HG03460 (cell line): ENCODE measurements at regions not wholly inside any gene's neighbourhood (a gene's known extent, or its start where the extent isn't known, plus 50 kb on each side); places are given as distances from the start of the nearest gene placed in this dataset.

Source experiments
- ATAC-seq: cut with Tn5 transposase; IDR thresholded peaks from one replicate; pipeline ENCODE4 v1.9.1; 2021; ENCODE audit not compliant: unreplicated experiment

DNA sequence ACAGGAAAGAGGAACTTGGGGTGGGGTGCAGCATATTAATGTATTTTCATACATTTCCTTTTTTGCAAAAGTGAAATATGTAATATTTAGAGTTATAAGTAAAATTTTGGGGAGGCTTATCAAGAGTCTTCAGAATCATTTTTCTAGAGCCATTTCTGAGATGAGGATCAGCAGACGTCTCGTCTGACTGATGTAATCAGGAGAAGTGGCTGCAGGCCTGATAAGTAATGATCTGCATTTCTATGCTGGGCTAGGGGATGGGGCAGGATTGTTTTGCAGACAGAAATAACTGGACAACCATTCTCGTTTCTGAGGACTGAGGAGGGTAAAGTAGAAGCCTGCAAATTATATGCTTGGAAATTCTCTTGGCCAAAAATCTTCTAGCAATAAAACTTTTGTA lies 89.2 kb upstream of the ARGLU1 start:
- no peak for ATAC-seq

DNA sequence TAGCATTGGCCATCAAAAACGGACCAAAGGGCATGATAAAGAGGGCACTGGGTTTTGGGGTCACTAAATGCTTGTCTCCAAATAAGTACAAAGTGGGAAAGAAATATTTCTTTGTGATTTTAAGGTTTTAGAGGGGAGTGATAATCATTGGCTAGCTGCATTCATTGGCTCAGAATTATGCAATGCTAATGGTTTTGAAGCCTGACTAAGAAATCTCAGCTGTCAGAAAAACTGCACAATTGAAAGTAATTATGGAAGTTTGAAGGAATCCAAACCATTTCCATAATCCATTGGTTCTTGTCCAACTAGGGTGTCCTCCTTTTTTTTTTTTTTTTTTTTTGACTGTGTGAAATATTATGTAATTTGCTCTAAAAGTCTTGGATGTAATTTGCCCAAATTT lies 88.2 kb upstream of the ARGLU1 start:
- ATAC-seq = no peak

DNA sequence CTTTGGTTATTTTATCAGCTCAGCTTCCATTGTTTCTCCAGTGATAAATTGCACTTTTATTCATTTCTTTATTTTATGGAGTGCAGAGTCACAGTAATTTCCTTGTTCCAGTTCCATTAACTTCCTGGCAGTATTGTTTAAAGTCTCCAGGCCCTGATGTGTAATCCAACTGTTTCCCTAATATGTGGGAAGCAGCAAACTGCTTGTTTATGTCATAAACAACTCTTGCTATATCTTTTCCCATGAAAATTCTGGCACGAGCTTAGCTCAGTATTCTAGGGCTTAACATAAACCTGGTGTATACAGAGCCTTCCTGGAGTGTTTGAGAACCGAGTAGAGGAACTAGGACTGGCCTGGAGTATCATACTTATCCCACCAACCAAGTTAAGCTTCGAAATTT lies 83.5 kb upstream of the ARGLU1 start:
- no peak for ATAC-seq

GRCh38 chr13:106650690-106651205 lies 82.8 kb upstream of the ARGLU1 start:
- ATAC-seq = no peak

GRCh38 chr13:106649495-106649894 lies 81.6 kb upstream of the ARGLU1 start:
- no peak for ATAC-seq

DNA sequence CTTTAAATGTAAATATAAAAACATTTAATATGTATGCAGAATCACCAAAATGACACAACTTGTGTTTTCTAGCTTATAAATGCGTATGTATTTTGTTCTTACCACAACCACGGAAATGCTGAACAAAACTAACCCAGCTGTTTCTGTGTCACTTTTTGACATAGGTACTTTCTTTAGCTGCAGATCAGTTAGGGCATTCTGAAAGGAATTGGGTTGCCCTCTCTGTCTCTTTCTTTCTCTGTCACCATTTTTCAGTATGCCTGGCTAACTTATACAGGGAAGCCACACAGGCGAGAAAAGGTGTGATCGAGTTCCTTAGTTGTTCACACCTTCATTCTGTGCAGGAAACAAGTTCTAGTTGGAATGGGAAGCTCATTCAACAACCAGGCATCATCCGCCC lies 72.6 kb upstream of the ARGLU1 start:
- ATAC-seq = no peak

GRCh38 chr13:106637519-106637918 lies 69.6 kb upstream of the ARGLU1 start:
- no peak for ATAC-seq

- ATAC-seq = no peak
These were observed 68.6 kb upstream of the ARGLU1 start for GRCh38 chr13:106636492-106636891.

- no peak for ATAC-seq
These were observed 67.7 kb upstream of the ARGLU1 start for GRCh38 chr13:106635616-106636015.

DNA sequence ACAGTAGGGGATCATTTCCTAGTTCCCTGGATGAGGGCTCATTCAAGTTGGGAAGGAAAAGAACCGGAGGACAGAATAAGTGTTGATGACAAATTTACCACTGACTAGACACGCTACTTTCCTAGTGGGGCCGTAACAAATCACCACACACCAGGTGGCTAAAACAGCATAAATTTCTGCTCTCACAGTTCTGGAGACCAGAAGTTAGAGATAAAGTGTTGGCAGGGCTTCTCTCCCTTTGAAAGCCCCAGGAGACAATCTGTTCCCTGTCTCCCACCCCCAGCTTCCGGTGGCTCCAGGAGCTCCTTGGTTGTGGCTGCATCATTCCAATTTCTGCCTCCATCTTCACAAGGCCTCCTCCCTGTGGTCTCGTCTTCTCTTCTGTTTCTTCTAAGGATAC lies 65.4 kb upstream of the ARGLU1 start:
- no peak for ATAC-seq

- no peak for ATAC-seq
These were observed 62.7 kb upstream of the ARGLU1 start for GRCh38 chr13:106630650-106631049.

- no peak for ATAC-seq
These were observed 62.2 kb upstream of the ARGLU1 start for GRCh38 chr13:106630162-106630561.

- ATAC-seq = no peak
These were observed 61.2 kb upstream of the ARGLU1 start for GRCh38 chr13:106628936-106629659.

- no peak for ATAC-seq
These were observed 58.5 kb upstream of the ARGLU1 start for GRCh38 chr13:106626473-106626872.

- ATAC-seq = no peak
These were observed 57.6 kb upstream of the ARGLU1 start for GRCh38 chr13:106625578-106625977.

GRCh38 chr13:106623799-106624460 lies 56.0 kb upstream of the ARGLU1 start:
- no peak for ATAC-seq

GRCh38 chr13:106621833-106622232 lies 53.9 kb upstream of the ARGLU1 start:
- ATAC-seq = no peak

- peak; percentile 99 for ATAC-seq
These were observed 52.0 kb upstream of the ARGLU1 start for GRCh38 chr13:106619688-106620555.
